Middle frontal gyrus (tissue), 1 donor: ENCODE measurements at regions not wholly inside any gene's neighbourhood (a gene's known extent, or its start where the extent isn't known, plus 50 kb on each side); places are given as distances from the start of the nearest gene placed in this dataset.

ENCODE experiments used
- DNase-seq: peaks from one replicate; pipeline ENCODE4 v3.0.0-alpha.2; 2015; ENCODE audit warnings: low spot score; ENCODE audit errors: extremely low spot score

GRCh38 chr2:16043192-16043591 lies 102.8 kb downstream of the MYCN start:
- DNase-seq: no peak

- no peak for DNase-seq
Observed at GRCh38 chr2:16042201-16042700, 101.9 kb downstream of the MYCN start.

DNA sequence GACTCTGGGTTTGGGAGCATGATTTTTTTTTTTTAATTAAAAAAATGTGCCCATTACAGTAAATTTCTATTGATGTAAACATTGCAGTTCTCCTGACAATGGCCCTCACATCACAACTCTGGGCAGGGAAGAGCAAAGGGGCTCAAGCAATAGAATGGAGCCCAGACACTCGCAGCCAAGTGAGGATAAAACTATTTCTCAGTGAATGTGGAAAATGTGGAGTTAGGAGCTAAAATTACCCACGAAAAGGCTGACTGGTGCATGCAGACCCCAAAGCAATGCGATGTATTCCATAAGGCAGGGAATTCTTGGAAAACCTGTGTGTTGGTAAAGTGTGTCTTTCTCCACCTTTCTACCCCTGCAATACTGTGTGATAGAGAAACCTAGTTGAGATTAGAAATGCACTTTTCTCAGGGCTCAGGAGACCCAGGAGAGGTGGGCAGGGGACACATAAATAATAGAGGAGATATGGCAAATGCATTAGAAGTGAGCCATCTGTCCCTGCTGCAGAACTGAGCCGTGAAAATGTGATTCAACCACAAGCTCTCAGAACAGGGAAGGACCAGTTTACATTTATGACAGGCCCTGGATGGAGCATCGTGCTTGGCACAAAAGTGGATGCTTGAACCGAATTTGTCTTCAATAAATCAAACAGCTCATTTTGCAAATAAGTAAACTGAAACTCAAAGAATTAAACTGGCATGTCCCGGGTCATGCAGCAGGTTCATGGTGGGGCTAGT lies 100.1 kb downstream of the MYCN start:
- DNase-seq: no peak

GRCh38 chr2:16039823-16040222 lies 99.5 kb downstream of the MYCN start:
- no peak for DNase-seq

GRCh38 chr2:16039055-16039454 lies 98.7 kb downstream of the MYCN start:
- no peak for DNase-seq

- no peak for DNase-seq
Observed at GRCh38 chr2:16038621-16039020, 98.3 kb downstream of the MYCN start.

- no peak for DNase-seq
Observed at GRCh38 chr2:16037808-16038457, 97.6 kb downstream of the MYCN start.

GRCh38 chr2:16036951-16037350 lies 96.6 kb downstream of the MYCN start:
- DNase-seq: no peak

DNA sequence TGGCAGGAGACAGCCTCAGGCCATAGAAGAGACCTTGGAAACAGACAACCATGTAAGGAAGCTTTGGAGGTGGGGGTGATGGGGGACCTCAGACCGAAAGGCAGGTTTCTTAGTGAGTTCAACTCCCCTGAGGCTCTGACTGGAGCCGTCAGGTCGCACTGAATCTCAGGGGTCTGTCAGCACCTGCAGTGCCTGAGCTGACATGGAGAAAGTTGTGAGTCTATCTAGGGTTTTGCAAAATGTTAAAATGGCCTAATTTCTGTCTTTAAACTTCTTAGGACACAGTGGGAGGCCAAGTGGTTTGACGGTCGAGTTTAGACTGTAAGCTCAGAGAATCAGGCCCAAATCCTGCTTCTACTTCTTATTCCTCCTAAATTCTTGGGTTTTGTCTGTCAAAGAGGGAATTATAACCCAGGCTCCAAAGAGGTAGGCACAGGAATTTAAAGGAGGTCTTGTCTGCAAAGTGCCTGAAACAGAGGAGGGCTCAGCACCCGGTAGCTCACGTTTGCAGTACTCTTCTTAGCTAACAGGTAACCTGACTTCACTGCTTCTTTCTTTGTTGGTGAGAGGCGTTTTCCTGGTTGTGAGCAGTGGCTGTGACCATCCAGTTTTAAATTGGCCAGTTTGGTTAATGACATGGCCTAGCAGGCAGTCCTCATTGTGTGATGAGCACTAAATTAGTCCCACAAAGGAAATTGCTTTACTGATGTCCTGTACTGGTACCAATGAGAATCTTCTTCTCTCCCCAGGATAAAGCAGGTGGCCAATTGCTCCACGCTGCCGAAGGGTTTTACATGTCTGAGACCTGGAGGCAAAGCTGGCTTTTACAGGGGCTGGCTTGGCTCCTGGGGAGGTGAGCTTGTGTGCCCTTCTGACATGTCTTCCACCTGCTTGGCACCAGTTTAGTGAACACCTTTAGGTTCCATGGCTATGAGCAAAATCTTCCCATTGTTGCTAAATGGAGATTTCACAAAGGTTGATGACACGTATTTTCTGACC lies 95.7 kb downstream of the MYCN start:
- DNase-seq: no peak

GRCh38 chr2:16034975-16035746 lies 94.8 kb downstream of the MYCN start:
- DNase-seq: no peak

- no peak for DNase-seq
Observed at GRCh38 chr2:16034151-16034974, 94.0 kb downstream of the MYCN start.

DNA sequence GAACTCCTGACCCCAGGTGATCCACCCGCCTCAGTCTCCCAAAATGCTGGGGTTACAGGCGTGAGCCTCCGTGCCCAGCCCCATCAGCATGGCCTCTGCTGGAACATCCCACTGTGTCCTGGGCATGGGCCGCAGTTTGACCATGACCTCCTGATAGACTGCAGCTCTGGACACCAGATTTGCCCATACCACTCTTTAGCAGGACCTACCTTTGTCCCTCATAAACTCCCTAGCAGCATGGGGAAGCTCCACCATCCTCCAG lies 92.6 kb downstream of the MYCN start:
- DNase-seq: no peak

GRCh38 chr2:16032282-16033031 lies 92.1 kb downstream of the MYCN start:
- DNase-seq: no peak

DNA sequence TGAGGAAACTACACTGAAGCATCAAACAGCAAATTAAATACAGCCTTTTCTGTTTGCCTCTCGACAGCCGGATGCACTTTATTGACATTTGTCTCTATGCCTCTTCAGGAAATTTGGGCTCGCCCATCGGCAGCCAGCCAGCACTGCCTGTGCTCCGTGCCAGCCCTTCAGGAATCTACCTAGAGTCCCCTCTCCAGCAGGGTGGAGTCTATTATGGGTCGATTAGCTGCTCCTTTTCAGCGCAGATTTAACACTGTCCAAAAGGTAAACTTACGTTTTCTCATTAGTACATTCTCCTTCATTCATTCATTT lies 91.5 kb downstream of the MYCN start:
- no peak for DNase-seq

DNA sequence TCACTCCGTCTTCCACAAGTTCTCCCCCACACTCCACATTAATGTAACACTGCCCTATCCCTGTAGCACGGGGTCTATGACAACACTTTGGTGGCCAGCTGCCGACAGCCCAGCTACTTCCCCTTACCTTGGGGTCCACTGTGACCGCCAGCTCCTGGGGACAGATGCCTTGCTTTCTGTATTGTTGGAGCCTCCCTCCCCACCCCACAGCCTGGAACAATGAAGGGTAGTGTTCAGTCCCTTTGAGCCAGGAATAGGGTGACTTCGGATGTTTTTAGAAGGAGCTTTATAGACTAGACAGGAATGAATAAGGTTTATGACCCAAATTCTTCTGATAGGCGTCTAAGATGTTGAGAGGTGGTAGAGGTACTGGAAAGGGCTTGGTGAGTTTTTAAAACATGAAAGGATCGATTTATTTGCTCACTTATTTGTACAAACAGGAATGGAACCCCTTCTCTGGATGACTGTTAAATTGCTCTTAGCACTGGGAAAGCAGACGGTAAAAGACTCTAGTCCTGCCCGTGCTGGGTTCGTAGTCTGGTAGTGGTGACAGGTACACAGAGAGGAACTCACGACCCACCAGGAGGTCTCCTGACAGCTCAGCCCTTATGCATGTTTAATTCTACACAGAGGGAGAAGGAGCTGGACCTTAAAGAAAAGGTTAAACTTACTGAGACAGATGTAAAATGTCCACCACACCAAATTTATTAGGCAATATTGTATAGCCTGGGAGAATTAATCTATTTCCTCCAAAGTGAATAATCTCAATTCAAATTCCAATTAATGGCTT lies 90.9 kb downstream of the MYCN start:
- DNase-seq: no peak

GRCh38 chr2:16030206-16031057 lies 90.1 kb downstream of the MYCN start:
- DNase-seq: no peak

GRCh38 chr2:16028644-16029043 lies 88.3 kb downstream of the MYCN start:
- no peak for DNase-seq
